K562 (cell line): ENCODE measurements at regions not wholly inside any gene's neighbourhood (a gene's known extent, or its start where the extent isn't known, plus 50 kb on each side); places are given as distances from the start of the nearest gene placed in this dataset.
A peak's percentile ranks its signal among the peaks of the same experiment; 100 is the strongest.

ENCODE experiments used
- ARNT ChIP-seq, 2 experiments: fragments of 450-650 bp; IDR thresholded peaks; 2 replicates each; pipeline ENCODE4 v1.6.1; 2016; ENCODE audit warnings: mild to moderate bottlenecking in 1 of 2
- CCAR2 ChIP-seq: fragments of 200-400 bp; formaldehyde crosslinking; IDR thresholded peaks from 2 replicates; pipeline ENCODE4 v1.6.1; 2017; ENCODE audit warnings: mild to moderate bottlenecking, low read depth, low read length
- CHCHD3 ChIP-seq: fragments of 250-450 bp; sonication (Bioruptor Pico); IDR thresholded peaks from 2 replicates; pipeline ENCODE4 v2.1.2; 2022; ENCODE audit warnings: mild to moderate bottlenecking
- E2F5 ChIP-seq: sonication (generic); formaldehyde crosslinking; IDR thresholded peaks from 2 replicates; pipeline ENCODE4 v1.8.0; 2022; ENCODE audit warnings: mild to moderate bottlenecking, missing genetic modification reagents
- EP300 ChIP-seq: IDR thresholded peaks from 2 replicates; pipeline ENCODE4 v1.6.1; 2012; ENCODE audit warnings: low read length, improper control_type of control experiment
- ESRRA ChIP-seq: fragments of 450-650 bp; IDR thresholded peaks from 2 replicates; pipeline ENCODE4 v1.6.1; 2014; ENCODE audit warnings: low read depth, mild to moderate bottlenecking, moderate library complexity, borderline replicate concordance
- HDAC1 ChIP-seq, 2 experiments: fragments of 450-650 bp; IDR thresholded peaks; 2 replicates each; pipeline ENCODE4 v1.6.1; 2016 to 2017; ENCODE audit warnings: inconsistent platforms in 1 of 2, mild to moderate bottlenecking in 1 of 2, moderate library complexity in 1 of 2
- HMGN3 ChIP-seq: IDR thresholded peaks from 2 replicates; pipeline ENCODE4 v1.6.1; 2011; ENCODE audit warnings: borderline replicate concordance, low read depth, mild to moderate bottlenecking, mixed read lengths, low read length; ENCODE audit not compliant: insufficient read length; ENCODE audit errors: extremely low read depth
- HNRNPK ChIP-seq: fragments of 200-400 bp; formaldehyde crosslinking; IDR thresholded peaks from one replicate; pipeline ENCODE4 v1.6.1; 2018; ENCODE audit warnings: mild to moderate bottlenecking, low read depth, low read length; ENCODE audit not compliant: poor library complexity, severe bottlenecking
- HNRNPL ChIP-seq: fragments of 200-400 bp; formaldehyde crosslinking; IDR thresholded peaks from 2 replicates; pipeline ENCODE4 v1.6.1; 2017; ENCODE audit warnings: low read depth, mild to moderate bottlenecking, low read length
- IFI16 ChIP-seq: fragments of 250-450 bp; sonication (Bioruptor Pico); IDR thresholded peaks from 2 replicates; pipeline ENCODE4 v2.1.2; 2022; ENCODE audit warnings: mild to moderate bottlenecking, inconsistent platforms
- JUNB ChIP-seq: fragments of 450-650 bp; formaldehyde crosslinking; conservative IDR thresholded peaks from 2 replicates; pipeline ENCODE4 v1.4.0; 2020; ENCODE audit warnings: mild to moderate bottlenecking
- KAT7 ChIP-seq: sonication (generic); formaldehyde crosslinking; IDR thresholded peaks from 2 replicates; pipeline ENCODE4 v1.8.0; 2022; ENCODE audit warnings: missing genetic modification reagents, mild to moderate bottlenecking, borderline replicate concordance
- MTA2 ChIP-seq: fragments of 450-650 bp; IDR thresholded peaks from 2 replicates; pipeline ENCODE4 v1.6.1; 2016; ENCODE audit warnings: low read depth
- NR1H2 ChIP-seq: sonication (generic); formaldehyde crosslinking; IDR thresholded peaks from 2 replicates; pipeline ENCODE4 v1.4.0; 2020; ENCODE audit warnings: mild to moderate bottlenecking, missing genetic modification reagents
- POLR2G ChIP-seq: fragments of 200-400 bp; formaldehyde crosslinking; IDR thresholded peaks from 2 replicates; pipeline ENCODE4 v1.6.1; 2017; ENCODE audit warnings: low read depth, mild to moderate bottlenecking, antibody characterized with exemption, low read length, moderate library complexity
- RHOXF2B ChIP-seq: fragments of 250-450 bp; sonication (Bioruptor Pico); conservative IDR thresholded peaks from 2 replicates; pipeline ENCODE4 v1.5.1; 2021
- STAT5A ChIP-seq: IDR thresholded peaks from 2 replicates; pipeline ENCODE4 v1.6.1; 2012; ENCODE audit warnings: low read length, inconsistent platforms, borderline replicate concordance
- TFE3 ChIP-seq: fragments of 450-650 bp; formaldehyde crosslinking; IDR thresholded peaks from 2 replicates; pipeline ENCODE4 v1.4.0; 2020; ENCODE audit warnings: mild to moderate bottlenecking, mixed read lengths
- THAP12 ChIP-seq: fragments of 250-450 bp; sonication (Bioruptor Pico); IDR thresholded peaks from 2 replicates; pipeline ENCODE4 v1.9.0; 2021; ENCODE audit warnings: mild to moderate bottlenecking, inconsistent platforms
- TRIM24 ChIP-seq, 2 experiments: fragments of 450-650 bp; IDR thresholded peaks; 2 replicates each; pipeline ENCODE4 v1.6.1; 2016
- ZNF140 ChIP-seq: fragments of 250-450 bp; sonication (Bioruptor Pico); IDR thresholded peaks from 2 replicates; pipeline ENCODE4 v1.8.0; 2021; ENCODE audit warnings: moderate library complexity, mild to moderate bottlenecking, inconsistent platforms
- ZNF175 ChIP-seq: fragments of 200-800 bp; sonication (Bioruptor generic); IDR thresholded peaks from 2 replicates; pipeline ENCODE4 v1.6.1; 2016; ENCODE audit warnings: low read depth, mild to moderate bottlenecking, missing genetic modification characterization, missing compliant biosample characterization
- ZNF551 ChIP-seq: fragments of 250-450 bp; sonication (Bioruptor Pico); IDR thresholded peaks from 2 replicates; pipeline ENCODE4 v1.5.0; 2021; ENCODE audit warnings: mild to moderate bottlenecking, moderate library complexity
- TF ChIP-seq, protein P1 (sequence below): fragments of 450-650 bp; IDR thresholded peaks from 2 replicates; pipeline ENCODE4 v1.6.1; 2016; ENCODE audit warnings: low read depth, mild to moderate bottlenecking, moderate library complexity

DNA sequence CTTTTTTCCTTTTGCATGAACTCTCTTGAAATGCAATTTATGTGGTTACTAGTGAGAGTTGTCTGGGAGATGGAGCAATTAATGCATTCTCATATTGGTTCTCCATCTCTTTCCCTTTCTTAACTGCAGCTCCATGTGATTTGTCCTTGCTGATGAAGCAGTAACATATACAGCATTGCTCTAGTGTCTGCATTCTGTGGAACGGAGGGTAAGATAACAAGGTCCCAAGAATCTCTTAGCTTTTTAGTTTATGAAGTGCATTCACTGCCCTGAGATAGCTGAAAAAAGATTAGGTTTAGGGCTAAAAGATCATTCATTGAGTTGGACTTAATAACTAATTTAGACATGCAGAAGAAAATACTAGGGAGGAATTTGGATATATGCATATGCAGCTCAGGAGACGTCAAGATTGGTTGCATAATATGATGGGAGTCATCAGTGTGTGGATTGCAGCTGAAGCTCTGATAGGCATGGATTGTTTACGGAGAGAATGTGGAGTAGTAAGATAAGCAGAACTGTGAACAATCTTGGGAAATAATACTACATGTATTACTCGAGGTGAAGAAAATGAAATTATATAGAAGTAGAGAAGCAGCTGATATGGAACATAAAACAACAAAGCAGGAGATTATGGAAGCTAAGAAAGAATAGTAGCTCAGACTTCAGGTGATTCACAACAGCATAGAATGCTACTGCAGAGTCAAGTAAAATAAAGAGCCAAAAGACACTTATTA is 404.7 kb downstream of the ARL4A start (continued):
- TF ChIP-seq ZNF551, result no peak
- TF ChIP-seq MTA2, result peak; percentile 86
- TF ChIP-seq STAT5A, result peak; percentile 56; the same call in 1 of the 2 replicates
- TF ChIP-seq, protein P1, sequence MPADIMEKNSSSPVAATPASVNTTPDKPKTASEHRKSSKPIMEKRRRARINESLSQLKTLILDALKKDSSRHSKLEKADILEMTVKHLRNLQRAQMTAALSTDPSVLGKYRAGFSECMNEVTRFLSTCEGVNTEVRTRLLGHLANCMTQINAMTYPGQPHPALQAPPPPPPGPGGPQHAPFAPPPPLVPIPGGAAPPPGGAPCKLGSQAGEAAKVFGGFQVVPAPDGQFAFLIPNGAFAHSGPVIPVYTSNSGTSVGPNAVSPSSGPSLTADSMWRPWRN, result 0 out of 2 replicates have a peak, but pooled peaks have one; percentile 59
- TF ChIP-seq THAP12 (CRISPR knock-in tag), result no peak
- no peak for TF ChIP-seq HNRNPL
- no peak for TF ChIP-seq ZNF140 (CRISPR knock-in tag)
- no peak for TF ChIP-seq RHOXF2B (CRISPR knock-in tag)
- TF ChIP-seq TFE3, result no peak
- no peak for TF ChIP-seq CCAR2
- TF ChIP-seq EP300, result peak; percentile 75
- TF ChIP-seq JUNB (CRISPR knock-in tag), result no peak
- no peak for TF ChIP-seq HMGN3
- TF ChIP-seq ZNF175 (CRISPR knock-in tag), result no peak
- no peak for TF ChIP-seq NR1H2 (CRISPR knock-in tag)
- no peak for TF ChIP-seq HNRNPK
- no peak for TF ChIP-seq IFI16 (CRISPR knock-in tag)
- TF ChIP-seq CHCHD3 (CRISPR knock-in tag), result no peak
- TF ChIP-seq ARNT (IDR thresholded peaks at IDR 0.05), result 0 out of 4 replicates have a peak, but pooled peaks of 1 of the 2 experiments have one; percentile 76
- TF ChIP-seq HDAC1 (IDR thresholded peaks at IDR 0.05), result peak in 1 of 2 experiments; percentile 90; a peak in 2 of 4 replicates
- TF ChIP-seq POLR2G, result no peak
- no peak for TF ChIP-seq ESRRA
- TF ChIP-seq KAT7 (CRISPR knock-in tag), result no peak
- TF ChIP-seq E2F5 (CRISPR knock-in tag), result no peak
- peak; percentile 87 to 93 for TF ChIP-seq TRIM24 (IDR thresholded peaks at IDR 0.05)
